Karpas-422 (cell line): ENCODE measurements at regions not wholly inside any gene's neighbourhood (a gene's known extent, or its start where the extent isn't known, plus 50 kb on each side); places are given as distances from the start of the nearest gene placed in this dataset. TPM values are rescaled to one million over a fixed set of nuclear protein-coding genes. Genes with fewer than 3 reads are reported as not detected.

ENCODE experiments used
- DNase-seq: peaks from one replicate; pipeline ENCODE4 v3.0.0-alpha.2; 2015
- H2AFZ ChIP-seq: fragments of 200-600 bp; sonication (generic); 2 replicates; pipeline ENCODE4 v1.6.1; 2014; ENCODE audit warnings: antibody characterized with exemption, low read length, mixed read lengths
- H3K27ac ChIP-seq: fragments of 200-600 bp; sonication (generic); 2 replicates; pipeline ENCODE4 v1.5.1; 2014; ENCODE audit warnings: mild to moderate bottlenecking, low read length, moderate library complexity
- H3K27me3 ChIP-seq: fragments of 200-600 bp; sonication (generic); 2 replicates; pipeline ENCODE4 v1.6.1; 2014; ENCODE audit warnings: low read length, mixed read lengths
- H3K36me3 ChIP-seq: fragments of 200-600 bp; sonication (generic); 2 replicates; pipeline ENCODE4 v1.6.1; 2014; ENCODE audit warnings: low read length, mixed read lengths; ENCODE audit not compliant: insufficient read depth
- H3K4me1 ChIP-seq: fragments of 200-600 bp; sonication (generic); 2 replicates; pipeline ENCODE4 v1.6.1; 2014; ENCODE audit warnings: mild to moderate bottlenecking, low read length, mixed read lengths
- H3K4me2 ChIP-seq: fragments of 200-600 bp; sonication (generic); 2 replicates; pipeline ENCODE4 v1.6.1; 2014; ENCODE audit warnings: low read length, low read depth, mild to moderate bottlenecking; ENCODE audit not compliant: poor library complexity, severe bottlenecking
- H3K4me3 ChIP-seq: fragments of 200-600 bp; sonication (generic); 2 replicates; pipeline ENCODE4 v1.5.1; 2014; ENCODE audit warnings: mild to moderate bottlenecking, antibody characterized with exemption, low read length, mixed read lengths
- H3K79me2 ChIP-seq: fragments of 200-600 bp; sonication (generic); 2 replicates; pipeline ENCODE4 v1.6.1; 2014; ENCODE audit warnings: mild to moderate bottlenecking, low read length, mixed read lengths
- H3K9ac ChIP-seq: fragments of 200-600 bp; sonication (generic); 2 replicates; pipeline ENCODE4 v1.6.0; 2014; ENCODE audit warnings: low read length
- H3K9me2 ChIP-seq: fragments of 200-600 bp; sonication (generic), shearing (Covaris generic); replicated peaks from 2 replicates; pipeline ENCODE4 v1.6.0; 2014; ENCODE audit warnings: mild to moderate bottlenecking, low read length, moderate library complexity; ENCODE audit not compliant: insufficient read depth
- H3K9me3 ChIP-seq: fragments of 300-700, 200-600 bp; sonication (generic); 2 replicates; pipeline ENCODE4 v1.6.1; 2014; ENCODE audit warnings: low read length, mixed read lengths
- H4K20me1 ChIP-seq: fragments of 200-600 bp; sonication (generic); 2 replicates; pipeline ENCODE4 v1.6.1; 2014; ENCODE audit warnings: mild to moderate bottlenecking, antibody characterized with exemption, low read length, low read depth; ENCODE audit not compliant: insufficient read depth
- small RNA-seq: library from RNA; depleted of rRNA; stranded (forward); fragments of <200 nt; gene quantifications from one replicate; pipeline ENCODE3, GENCODE V24; 2014

DNA sequence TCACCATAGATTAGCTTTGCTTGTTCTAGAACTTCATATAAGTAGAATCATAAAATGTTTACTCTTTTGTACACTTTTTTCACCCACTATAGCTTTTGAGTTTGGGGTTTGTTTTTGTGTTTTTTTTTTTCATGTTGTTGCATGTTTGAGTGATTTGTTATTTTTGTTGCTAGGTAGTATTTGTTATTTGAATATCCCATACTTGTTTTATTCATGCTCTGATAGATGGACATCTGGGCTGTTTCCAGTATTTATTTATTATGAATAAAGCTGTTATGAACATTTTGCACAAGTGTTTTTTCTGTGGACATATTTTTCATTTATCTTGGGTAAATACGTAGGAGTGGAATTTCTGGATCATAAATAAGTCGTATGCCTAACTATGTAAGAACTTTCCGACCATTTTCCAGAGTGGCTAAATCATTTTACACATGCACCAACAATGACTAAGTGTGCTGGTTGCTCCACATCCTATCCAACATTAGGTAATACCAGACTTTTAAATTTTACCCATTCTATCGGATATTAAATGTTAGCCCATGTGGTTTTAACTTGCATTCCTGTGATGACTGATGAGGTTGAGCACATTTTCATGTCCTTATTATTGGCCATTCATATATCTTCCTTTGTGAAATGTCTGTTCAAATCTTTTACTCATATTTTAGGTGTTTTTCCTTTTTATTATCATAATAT, 69.1 kb upstream of the NR4A3 start:
- H3K4me1 ChIP-seq: no peaks in the 10 kb centered on the region
- no peaks in the 10 kb centered on the region for H3K27me3 ChIP-seq

DNA sequence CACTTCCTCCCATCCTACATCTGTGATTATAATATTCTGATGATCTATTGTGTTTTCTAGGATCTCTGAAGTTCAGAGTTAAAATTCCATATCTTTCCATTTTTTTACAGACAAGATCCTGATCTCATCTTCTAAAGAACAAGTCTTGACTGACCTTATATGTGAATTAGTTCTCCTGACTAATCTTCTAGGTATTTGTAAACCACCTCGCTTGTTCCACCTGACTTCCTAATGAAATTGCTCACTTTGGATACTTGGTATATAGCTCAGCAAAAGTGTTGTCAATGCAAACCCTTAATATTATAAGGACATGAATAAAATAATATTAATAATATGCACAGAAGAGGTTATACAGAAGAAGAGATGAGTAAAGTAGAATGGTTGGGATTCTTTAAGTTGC, 68.2 kb upstream of the NR4A3 start:
- no peak overlapping the region for H3K4me3 ChIP-seq
- H3K9me3 ChIP-seq: no peaks in the 10 kb centered on the region
- no peak overlapping the region for H3K9ac ChIP-seq
- no peaks in the 10 kb centered on the region for H3K4me1 ChIP-seq
- no peaks in the 10 kb centered on the region for H3K79me2 ChIP-seq
- no peak overlapping the region for H3K4me2 ChIP-seq
- H3K9me2 ChIP-seq: no peaks in the 10 kb centered on the region
- no peaks in the 10 kb centered on the region for H3K27me3 ChIP-seq
- H3K27ac ChIP-seq: no peak overlapping the region
- no peak for DNase-seq
- no peaks in the 10 kb centered on the region for H4K20me1 ChIP-seq
- no peak overlapping the region for H2AFZ ChIP-seq
- no peaks in the 10 kb centered on the region for H3K36me3 ChIP-seq

More for the DNA sequence above, 69.1 kb upstream of the NR4A3 start:
- Histone ChIP-seq H3K79me2 (no peaks in the 10 kb centered on the region), H4K20me1 (no peaks in the 10 kb centered on the region), H3K9me2 (no peaks in the 10 kb centered on the region), H3K4me2 (no peak overlapping the region), H3K4me3 (no peak overlapping the region), H3K9me3 (no peaks in the 10 kb centered on the region), H2AFZ (no peak overlapping the region), H3K27ac (no peak overlapping the region), H3K36me3 (no peaks in the 10 kb centered on the region), H3K9ac (no peak overlapping the region)
- DNase-seq: no peak

DNA sequence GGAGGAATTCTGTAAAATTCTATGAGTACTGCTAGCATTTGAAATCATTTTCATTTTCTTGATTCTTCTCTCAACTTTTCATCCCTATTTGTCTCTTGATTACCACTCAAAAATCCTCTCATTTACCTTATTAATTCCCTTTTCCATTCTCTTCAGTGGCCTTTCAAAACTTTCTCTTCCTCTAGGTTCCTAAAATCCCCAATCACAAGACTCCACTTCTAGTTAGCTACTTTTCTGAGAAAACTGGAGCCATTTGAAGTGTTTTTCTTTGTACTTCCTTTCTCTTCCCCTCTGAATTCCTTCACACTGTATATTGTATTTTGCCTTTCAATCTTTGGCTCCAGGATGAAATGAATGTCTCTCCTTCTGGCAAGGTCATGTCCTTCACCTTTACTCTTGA, 61.3 kb upstream of the NR4A3 start:
- Histone ChIP-seq H3K27me3 (no peaks in the 10 kb centered on the region), H4K20me1 (no peaks in the 10 kb centered on the region)

DNA sequence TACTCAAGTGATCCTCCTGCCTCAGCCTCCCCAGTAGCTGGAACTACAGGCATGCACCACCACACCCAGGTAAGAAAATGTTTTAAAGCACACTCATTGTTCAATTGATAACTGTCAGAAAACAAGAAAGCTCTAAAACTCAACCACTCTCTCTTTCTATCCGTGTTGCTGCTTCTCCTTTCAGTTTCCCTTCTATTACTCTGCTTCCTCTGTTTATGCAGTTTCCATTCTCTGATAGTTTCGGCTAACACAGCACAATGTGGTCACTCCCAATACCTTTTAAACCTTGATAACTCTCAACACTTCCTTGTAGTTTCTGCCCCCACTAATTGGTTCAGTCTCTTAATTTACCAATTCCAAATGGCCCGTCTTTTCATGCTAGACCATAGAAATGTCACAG, 59.2 kb upstream of the NR4A3 start:
- DNase-seq: no peak
- Histone ChIP-seq H3K4me2 (peak overlapping the region; percentile 33), H3K4me1 (no peaks in the 10 kb centered on the region), H2AFZ (0 out of 2 replicates have a peak overlapping the region, but pooled peaks have one; percentile 25), H3K27ac (no peak overlapping the region), H3K27me3 (no peaks in the 10 kb centered on the region), H3K4me3 (no peak overlapping the region), H3K9ac (no peak overlapping the region), H3K9me2 (no peaks in the 10 kb centered on the region), H4K20me1 (no peaks in the 10 kb centered on the region), H3K79me2 (no peaks in the 10 kb centered on the region), H3K9me3 (no peaks in the 10 kb centered on the region), H3K36me3 (no peaks in the 10 kb centered on the region)

More for the DNA sequence above, 61.3 kb upstream of the NR4A3 start:
- H3K9me3 ChIP-seq: no peaks in the 10 kb centered on the region
- no peaks in the 10 kb centered on the region for H3K9me2 ChIP-seq
- H3K79me2 ChIP-seq: no peaks in the 10 kb centered on the region
- H3K4me2 ChIP-seq: no peak overlapping the region
- H3K9ac ChIP-seq: no peak overlapping the region
- H3K36me3 ChIP-seq: no peaks in the 10 kb centered on the region
- no peak overlapping the region for H2AFZ ChIP-seq
- H3K4me1 ChIP-seq: no peaks in the 10 kb centered on the region
- no peak overlapping the region for H3K4me3 ChIP-seq
- DNase-seq: no peak
- no peak overlapping the region for H3K27ac ChIP-seq

Small RNAs in the stretch of these regions (small RNA-seq; reads per million reads assigned to genes)
- gene AL137067.1: not detected
- gene AL137067.2: not detected
